Neuronal stem cell (in vitro differentiated cells): ENCODE measurements at regions not wholly inside any gene's neighbourhood (a gene's known extent, or its start where the extent isn't known, plus 50 kb on each side); places are given as distances from the start of the nearest gene placed in this dataset.

Experiments used
- DNase-seq: peaks from one replicate; pipeline ENCODE4 v3.0.0-alpha.2; 2013; ENCODE audit warnings: low spot score
- H2AFZ ChIP-seq: one replicate; pipeline ENCODE4 v1.6.1; 2013; ENCODE audit warnings: mild to moderate bottlenecking, low read length, inconsistent platforms
- H2AK5ac ChIP-seq: 2 replicates; pipeline ENCODE4 v1.6.1; 2013; ENCODE audit warnings: low read depth, mild to moderate bottlenecking, inconsistent platforms, low read length, moderate library complexity, mixed read lengths
- H2BK120ac ChIP-seq: 2 replicates; pipeline ENCODE4 v1.6.1; 2013; ENCODE audit warnings: low read depth, mild to moderate bottlenecking, inconsistent platforms, low read length, moderate library complexity, mixed read lengths
- H2BK12ac ChIP-seq: one replicate; pipeline ENCODE4 v1.6.1; 2013; ENCODE audit warnings: low read length, inconsistent platforms
- H2BK15ac ChIP-seq: 2 replicates; pipeline ENCODE4 v1.6.1; 2013; ENCODE audit warnings: mild to moderate bottlenecking, low read length, inconsistent platforms, mixed read lengths
- H2BK5ac ChIP-seq: one replicate; pipeline ENCODE4 v1.6.1; 2013; ENCODE audit warnings: inconsistent platforms, mild to moderate bottlenecking, low read length, moderate library complexity
- H3K14ac ChIP-seq: one replicate; pipeline ENCODE4 v1.6.1; 2013; ENCODE audit warnings: low read length, inconsistent platforms
- H3K18ac ChIP-seq: 2 replicates; pipeline ENCODE4 v1.6.1; 2013; ENCODE audit warnings: low read length, inconsistent platforms
- H3K23ac ChIP-seq: 2 replicates; pipeline ENCODE4 v1.6.1; 2013; ENCODE audit warnings: low read depth, mild to moderate bottlenecking, mixed read lengths, low read length, inconsistent platforms; ENCODE audit not compliant: poor library complexity
- H3K27ac ChIP-seq: replicated peaks from 3 replicates; pipeline ENCODE4 v1.5.1; 2013; ENCODE audit warnings: low read length, inconsistent platforms
- H3K27me3 ChIP-seq, 3 experiments: 2 replicates each; pipeline ENCODE4 v1.6.1; 2013; ENCODE audit warnings: low read length in 3 of 3, mild to moderate bottlenecking in 2 of 3, inconsistent platforms in 1 of 3, low read depth in 1 of 3, mixed read lengths in 1 of 3, moderate library complexity in 1 of 3; ENCODE audit not compliant: control insufficient read depth in 3 of 3, insufficient read depth in 3 of 3
- H3K36me3 ChIP-seq, 2 donors: replicated peaks in 1 of 2; 2 replicates each; pipeline ENCODE4 v1.6.1; 2013; ENCODE audit warnings: low read length in 2 of 2; ENCODE audit not compliant: control insufficient read depth in 2 of 2, insufficient read depth in 2 of 2
- H3K4ac ChIP-seq: 2 replicates; pipeline ENCODE4 v1.6.1; 2013; ENCODE audit warnings: inconsistent platforms, mild to moderate bottlenecking, low read length, moderate library complexity
- H3K4me1 ChIP-seq, 2 donors: 1 replicate in 1 of 2; 2 replicates in 1 of 2; pipeline ENCODE4 v1.6.1; 2013; ENCODE audit warnings: low read length in 2 of 2, low read depth in 1 of 2; ENCODE audit not compliant: control insufficient read depth in 2 of 2, insufficient read depth in 1 of 2
- H3K4me2 ChIP-seq: one replicate; pipeline ENCODE4 v1.6.1; 2013; ENCODE audit warnings: mild to moderate bottlenecking, low read length, inconsistent platforms; ENCODE audit not compliant: insufficient read depth, poor library complexity, severe bottlenecking
- H3K4me3 ChIP-seq, 2 donors: 2 replicates each; pipeline ENCODE4 v1.5.1; 2013; ENCODE audit warnings: low read length in 2 of 2, mild to moderate bottlenecking in 2 of 2, inconsistent platforms in 1 of 2, moderate library complexity in 1 of 2
- H3K79me1 ChIP-seq: one replicate; pipeline ENCODE4 v1.6.1; 2013; ENCODE audit warnings: low read depth, mild to moderate bottlenecking, inconsistent platforms, low read length, moderate library complexity
- H3K9ac ChIP-seq: one replicate; pipeline ENCODE4 v1.6.1; 2013; ENCODE audit warnings: mild to moderate bottlenecking, low read depth, low read length, inconsistent platforms; ENCODE audit not compliant: poor library complexity
- H3K9me3 ChIP-seq, 2 donors: replicated peaks in 1 of 2; 2 replicates each; pipeline versions ENCODE3 to v1.6.1; 2013; ENCODE audit warnings: low read length in 2 of 2, mild to moderate bottlenecking in 2 of 2, inconsistent platforms in 1 of 2, low read depth in 1 of 2, mixed read lengths in 1 of 2, moderate library complexity in 1 of 2; ENCODE audit not compliant: control insufficient read depth in 2 of 2, insufficient read depth in 1 of 2
- H4K8ac ChIP-seq: one replicate; pipeline ENCODE4 v1.6.1; 2013; ENCODE audit warnings: low read depth, mild to moderate bottlenecking, inconsistent platforms, low read length, moderate library complexity
- H4K91ac ChIP-seq: one replicate; pipeline ENCODE4 v1.6.1; 2013; ENCODE audit warnings: low read length, low read depth, mild to moderate bottlenecking, inconsistent platforms; ENCODE audit not compliant: poor library complexity
- WGBS, 2 donors: extraction: QIAGEN DNeasy Blood & Tissue Kit; methylation state at CpG; one replicate each; pipeline ENCODE4 v1.1.7; 2013; ENCODE audit warnings: missing lambda C conversion rate in 2 of 2, mixed read lengths in 1 of 2; ENCODE audit not compliant: insufficient read length in 2 of 2, insufficient replicate concordance in 1 of 2; ENCODE audit errors: extremely low coverage in 2 of 2; 5-methylcytosine and 5-hydroxymethylcytosine counted together

GRCh38 chrX:8914681-8915080, 113.5 kb upstream of the FAM9A start:
- Histone ChIP-seq H3K9ac (no peak overlapping the region), H2BK5ac (no peak overlapping the region), H3K79me1 (no peaks in the 10 kb centered on the region), H4K8ac (no peak overlapping the region), H3K27ac (no peak overlapping the region), H2AK5ac (no peak overlapping the region), H2BK12ac (no peak overlapping the region), H3K9me3 (no peaks in the 10 kb centered on the region), H3K4me1 (no peaks in the 10 kb centered on the region), H3K4ac (no peak overlapping the region), H3K14ac (no peak overlapping the region), H4K91ac (no peak overlapping the region), H2AFZ (no peak overlapping the region), H3K4me2 (no peak overlapping the region), H2BK15ac (no peak overlapping the region), H3K27me3 (no peaks in the 10 kb centered on the region), H3K23ac (no peak overlapping the region), H2BK120ac (no peak overlapping the region), H3K18ac (no peak overlapping the region), H3K36me3 (no peaks in the 10 kb centered on the region), H3K4me3 (no peak overlapping the region)
- no peak for DNase-seq
- no CpG with 5 or more reads among the region's 4 CpGs for WGBS, 2 donors

GRCh38 chrX:8913655-8914409, 112.6 kb upstream of the FAM9A start:
- Histone ChIP-seq H4K91ac (no peak overlapping the region), H2BK5ac (no peak overlapping the region), H3K27me3 (no peaks in the 10 kb centered on the region), H3K79me1 (no peaks in the 10 kb centered on the region), H3K4me1 (no peaks in the 10 kb centered on the region), H2BK120ac (no peak overlapping the region), H3K4ac (no peak overlapping the region), H3K36me3 (no peaks in the 10 kb centered on the region), H3K18ac (no peak overlapping the region), H3K14ac (no peak overlapping the region), H2BK15ac (no peak overlapping the region), H3K23ac (no peak overlapping the region), H3K27ac (no peak overlapping the region), H2BK12ac (no peak overlapping the region), H4K8ac (no peak overlapping the region), H3K9me3 (no peaks in the 10 kb centered on the region), H3K9ac (no peak overlapping the region), H2AK5ac (no peak overlapping the region), H3K4me3 (no peak overlapping the region), H3K4me2 (no peak overlapping the region), H2AFZ (no peak overlapping the region)
- DNase-seq: no peak
- no CpG with 5 or more reads among the region's 6 CpGs for WGBS, 2 donors

- Histone ChIP-seq H3K4me3 (no peak overlapping the region), H3K14ac (no peak overlapping the region), H3K27ac (no peak overlapping the region), H3K18ac (no peak overlapping the region), H3K9me3 (no peaks in the 10 kb centered on the region), H4K91ac (no peak overlapping the region), H2BK12ac (no peak overlapping the region), H2AFZ (no peak overlapping the region), H4K8ac (no peak overlapping the region), H3K23ac (no peak overlapping the region), H2BK5ac (no peak overlapping the region), H3K27me3 (peaks cover 0 to 4% (median 0%) of the 10 kb centered on the region in 3 experiments), H3K36me3 (no peaks in the 10 kb centered on the region), H3K9ac (no peak overlapping the region), H3K4me2 (no peak overlapping the region), H3K4me1 (no peaks in the 10 kb centered on the region), H2BK15ac (no peak overlapping the region), H2AK5ac (no peak overlapping the region), H2BK120ac (no peak overlapping the region), H3K79me1 (no peaks in the 10 kb centered on the region), H3K4ac (no peak overlapping the region)
- WGBS, 2 donors: no CpG with 5 or more reads among the region's 2 CpGs
- no peak for DNase-seq
These were observed 106.5 kb upstream of the FAM9A start for GRCh38 chrX:8907688-8908087.

GRCh38 chrX:8906299-8906938, 105.2 kb upstream of the FAM9A start:
- no peaks in the 10 kb centered on the region for H3K9me3 ChIP-seq
- no peak overlapping the region for H4K91ac ChIP-seq
- H3K27ac ChIP-seq: no peak overlapping the region
- H3K4ac ChIP-seq: no peak overlapping the region
- no CpG with 5 or more reads among the region's 9 CpGs for WGBS, 2 donors
- no peak overlapping the region for H2BK120ac ChIP-seq
- DNase-seq: no peak
- H3K4me3 ChIP-seq: no peak overlapping the region
- H3K9ac ChIP-seq: no peak overlapping the region
- no peak overlapping the region for H3K18ac ChIP-seq
- no peak overlapping the region for H2BK15ac ChIP-seq
- H3K23ac ChIP-seq: no peak overlapping the region
- H3K4me1 ChIP-seq: no peaks in the 10 kb centered on the region
- H3K4me2 ChIP-seq: no peak overlapping the region
- no peaks in the 10 kb centered on the region for H3K79me1 ChIP-seq
- H2AK5ac ChIP-seq: no peak overlapping the region
- peak overlapping the region; percentile 8 for H3K14ac ChIP-seq
- no peak overlapping the region for H2AFZ ChIP-seq
- H4K8ac ChIP-seq: no peak overlapping the region
- no peak overlapping the region for H2BK12ac ChIP-seq
- no peak overlapping the region for H2BK5ac ChIP-seq
- peaks cover 0 to 4% (median 0%) of the 10 kb centered on the region in 3 experiments for H3K27me3 ChIP-seq
- no peaks in the 10 kb centered on the region for H3K36me3 ChIP-seq
